H1 (cell line): ENCODE measurements at regions not wholly inside any gene's neighbourhood (a gene's known extent, or its start where the extent isn't known, plus 50 kb on each side); places are given as distances from the start of the nearest gene placed in this dataset.

ENCODE experiments used
- BACH1 ChIP-seq: IDR thresholded peaks from 2 replicates; pipeline ENCODE4 v1.6.1; 2012; ENCODE audit warnings: low read length, improper control_type of control experiment
- CEBPB ChIP-seq: IDR thresholded peaks from 2 replicates; pipeline ENCODE4 v1.6.1; 2012; ENCODE audit warnings: low read depth, low read length
- CHD1 ChIP-seq: IDR thresholded peaks from 2 replicates; pipeline ENCODE4 v1.6.1; 2012; ENCODE audit warnings: low read depth, low read length, improper control_type of control experiment
- CHD7 ChIP-seq: fragments of 300-600 bp; sonication (generic); IDR thresholded peaks from 2 replicates; pipeline ENCODE4 v1.7.1; 2012; ENCODE audit warnings: low read length, moderate library complexity, mild to moderate bottlenecking, inconsistent platforms; ENCODE audit not compliant: insufficient replicate concordance
- CREB1 ChIP-seq: IDR thresholded peaks from 2 replicates; pipeline ENCODE4 v1.6.1; 2012; ENCODE audit warnings: inconsistent platforms
- CTBP2 ChIP-seq: IDR thresholded peaks from 2 replicates; pipeline ENCODE4 v1.7.0; 2011; ENCODE audit warnings: borderline replicate concordance, mild to moderate bottlenecking, moderate library complexity, mixed read lengths, low read length; ENCODE audit not compliant: insufficient read depth, insufficient read length
- FOSL1 ChIP-seq: IDR thresholded peaks from 2 replicates; pipeline ENCODE4 v1.6.1; 2011; ENCODE audit warnings: mild to moderate bottlenecking, low read depth, low read length, moderate library complexity; ENCODE audit not compliant: insufficient read depth
- KDM4A ChIP-seq: IDR thresholded peaks from one replicate; pipeline ENCODE4 v1.7.1; 2012; ENCODE audit warnings: low read depth, mild to moderate bottlenecking, moderate library complexity, low read length, inconsistent platforms; ENCODE audit not compliant: severe bottlenecking
- RFX5 ChIP-seq: IDR thresholded peaks from 2 replicates; pipeline ENCODE4 v1.6.1; 2011; ENCODE audit warnings: low read depth, low read length, improper control_type of control experiment, borderline replicate concordance
- SRF ChIP-seq: IDR thresholded peaks from 2 replicates; pipeline ENCODE4 v1.6.1; 2011; ENCODE audit warnings: mild to moderate bottlenecking, low read depth, low read length, moderate library complexity
- SUZ12 ChIP-seq: fragments of 200-600 bp; sonication (generic); IDR thresholded peaks from 2 replicates; pipeline ENCODE4 v1.6.1; 2012; ENCODE audit warnings: mild to moderate bottlenecking, inconsistent platforms, low read length, moderate library complexity, mixed read lengths
- TBP ChIP-seq: IDR thresholded peaks from 2 replicates; pipeline ENCODE4 v1.6.1; 2011; ENCODE audit warnings: low read depth, low read length, improper control_type of control experiment
- TEAD4 ChIP-seq: IDR thresholded peaks from 2 replicates; pipeline ENCODE4 v1.6.1; 2012; ENCODE audit warnings: low read depth, low read length, inconsistent platforms, mixed read lengths
- ZNF274 ChIP-seq: IDR thresholded peaks from 2 replicates; pipeline ENCODE4 v1.7.0; 2012; ENCODE audit warnings: low read length, borderline replicate concordance; ENCODE audit errors: extremely low read depth

- TF ChIP-seq CHD7 (no peak), CHD1 (no peak), KDM4A (no peak), CEBPB (no peak), TEAD4 (no peak), CREB1 (no peak), FOSL1 (no peak), RFX5 (no peak), ZNF274 (no peak), BACH1 (no peak), SUZ12 (no peak), SRF (no peak), TBP (no peak), CTBP2 (no peak)
These were observed 460.6 kb downstream of the DMRT2 start (continued) for GRCh38 chr9:1510712-1511111.
